HG03045 (cell line): ENCODE measurements at regions not wholly inside any gene's neighbourhood (a gene's known extent, or its start where the extent isn't known, plus 50 kb on each side); places are given as distances from the start of the nearest gene placed in this dataset.
"Not testable (repeated sequence)": the region's sequence is repeated elsewhere in the genome, so short reads cannot be mapped to it uniquely, and the experiment has no call there.

Experiments used
- ATAC-seq: cut with Tn5 transposase; IDR thresholded peaks from one replicate; pipeline ENCODE4 v1.9.1; 2021; ENCODE audit warnings: mild to moderate bottlenecking, moderate library complexity; ENCODE audit not compliant: unreplicated experiment

- ATAC-seq = no peak
Observed at GRCh38 chr2:194602750-194603149, 1054.3 kb upstream of the SLC39A10 start.

- no peak for ATAC-seq
Observed at GRCh38 chr2:194591192-194591591, 1065.8 kb upstream of the SLC39A10 start.

GRCh38 chr2:194587739-194588270 lies 1069.2 kb upstream of the SLC39A10 start:
- ATAC-seq = no peak

- peak; percentile 34 for ATAC-seq
Observed at GRCh38 chr2:194567661-194568017, 1089.4 kb upstream of the SLC39A10 start.

- peak; percentile 79 for ATAC-seq
Observed at GRCh38 chr2:194566907-194567660, 1089.9 kb upstream of the SLC39A10 start.

- ATAC-seq = no peak
Observed at GRCh38 chr2:194564422-194564821, 1092.6 kb upstream of the SLC39A10 start.

GRCh38 chr2:194562329-194562728 lies 1094.7 kb upstream of the SLC39A10 start:
- ATAC-seq = no peak

GRCh38 chr2:194559964-194560363 lies 1097.1 kb upstream of the SLC39A10 start:
- no peak for ATAC-seq

- no peak for ATAC-seq
Observed at GRCh38 chr2:194559523-194559922, 1097.5 kb upstream of the SLC39A10 start.

GRCh38 chr2:194557993-194558392 lies 1099.0 kb upstream of the SLC39A10 start:
- ATAC-seq = no peak

- no peak for ATAC-seq
Observed at GRCh38 chr2:194556629-194557028, 1100.4 kb upstream of the SLC39A10 start.

GRCh38 chr2:194553980-194554379 lies 1103.0 kb upstream of the SLC39A10 start:
- no peak for ATAC-seq

GRCh38 chr2:194550702-194551101 lies 1106.3 kb upstream of the SLC39A10 start:
- no peak for ATAC-seq

GRCh38 chr2:194549387-194549786 lies 1107.6 kb upstream of the SLC39A10 start:
- no peak for ATAC-seq

GRCh38 chr2:194545978-194546377 lies 1111.0 kb upstream of the SLC39A10 start:
- no peak for ATAC-seq

- no peak for ATAC-seq
Observed at GRCh38 chr2:194539425-194539824, 1117.6 kb upstream of the SLC39A10 start.

- no peak for ATAC-seq
Observed at GRCh38 chr2:194526121-194526520, 1130.9 kb upstream of the SLC39A10 start.

GRCh38 chr2:194514281-194514680 lies 1142.7 kb upstream of the SLC39A10 start:
- no peak for ATAC-seq

GRCh38 chr2:194511070-194511469 lies 1146.0 kb upstream of the SLC39A10 start:
- not testable (repeated sequence) for ATAC-seq

GRCh38 chr2:194504876-194505275 lies 1152.2 kb upstream of the SLC39A10 start:
- not testable (repeated sequence) for ATAC-seq

- no peak for ATAC-seq
Observed at GRCh38 chr2:194495046-194495445, 1162.0 kb upstream of the SLC39A10 start.

- ATAC-seq = no peak
Observed at GRCh38 chr2:194494401-194494800, 1162.6 kb upstream of the SLC39A10 start.
